HCT116 (cell line): ENCODE measurements at regions not wholly inside any gene's neighbourhood (a gene's known extent, or its start where the extent isn't known, plus 50 kb on each side); places are given as distances from the start of the nearest gene placed in this dataset.

Experiments used
- ATAC-seq: fragments of 200-7000 bp; cut with Tn5 transposase; 2 replicates; pipeline ENCODE4 v1.9.1; 2020; ENCODE audit warnings: mild to moderate bottlenecking, moderate library complexity
- BruUV-seq: library from RNA; stranded (reverse); fragments of 400-500 nt; replicated peaks from 2 replicates; lab custom pipeline; 2021; lab: Mats Ljungman, UMichigan
- CTCF ChIA-PET: fragments of 300-600 bp; sonication (Branson Sonifier 250); formaldehyde crosslinking; loops from one replicate; lab custom pipeline; 2021; ENCODE audit warnings: antibody characterized with exemption; lab: Charles Lee
- POLR2A ChIA-PET: fragments of 300-600, 350-600 bp; sonication (Branson Sonifier 250); formaldehyde crosslinking; loops from one replicate; lab custom pipeline; 2021; ENCODE audit warnings: antibody characterized with exemption; lab: Charles Lee
- RAD21 ChIA-PET, 2 experiments: fragments of 300-600 bp; sonication (Branson Sonifier 250); formaldehyde crosslinking; loops; one replicate each; lab custom pipeline; 2023; ENCODE audit warnings: low total read pairs in 2 of 2; ENCODE audit not compliant: uncharacterized antibody in 2 of 2, unreplicated experiment in 2 of 2, low non-redundant PET in 1 of 2; lab: Charles Lee
- DNase-seq: peaks from one replicate; pipeline ENCODE4 v3.0.0-alpha.2; 2010; ENCODE audit warnings: low read depth, low spot score
- H2AFZ ChIP-seq: fragments of 200-600 bp; shearing (Covaris generic), sonication (generic); 2 replicates; pipeline ENCODE4 v1.6.1; 2017; ENCODE audit warnings: low read depth, mixed run types, mixed read lengths, antibody characterized with exemption, low read length; ENCODE audit not compliant: poor library complexity, severe bottlenecking
- H3K27ac ChIP-seq: 2 replicates; pipeline ENCODE4 v1.5.1; 2012; ENCODE audit warnings: low read depth, low read length
- H3K27me3 ChIP-seq: fragments of 200-600 bp; sonication (generic); 2 replicates; pipeline ENCODE4 v1.6.1; 2016; ENCODE audit warnings: mixed run types, low read length, mixed read lengths; ENCODE audit not compliant: insufficient read depth
- H3K36me3 ChIP-seq, 2 experiments: fragments of 200-500 bp in 1 of 2; fragments of 200-600 bp in 1 of 2; sonication (Bioruptor generic) in 1 of 2; sonication (generic) in 1 of 2; 2 replicates each; pipeline versions ENCODE4 v1.5.1 to v1.6.1; 2014 to 2016; ENCODE audit warnings: low read length in 2 of 2, inconsistent platforms in 1 of 2, mixed read lengths in 1 of 2, mixed run types in 1 of 2; ENCODE audit not compliant: insufficient read depth in 2 of 2, control insufficient read depth in 1 of 2
- H3K4me1 ChIP-seq, 2 experiments: fragments of 200-600 bp in 1 of 2; sonication (generic) in 1 of 2; 2 replicates each; pipeline versions ENCODE4 v1.5.1 to v1.6.1; 2012 to 2017; ENCODE audit warnings: low read length in 2 of 2, inconsistent platforms in 1 of 2, mild to moderate bottlenecking in 1 of 2, mixed read lengths in 1 of 2, mixed run types in 1 of 2, moderate library complexity in 1 of 2; ENCODE audit not compliant: insufficient read depth in 2 of 2, control insufficient read depth in 1 of 2
- H3K4me2 ChIP-seq: fragments of 200-600 bp; sonication (generic); 2 replicates; pipeline ENCODE4 v1.6.1; 2017; ENCODE audit warnings: mixed run types, low read length, mixed read lengths
- H3K4me3 ChIP-seq, 2 experiments: fragments of 200-600 bp in 1 of 2; sonication (generic) in 1 of 2; replicated peaks in 1 of 2; 2 replicates each; pipeline ENCODE4 v1.5.1; 2011 to 2016; ENCODE audit warnings: low read length in 2 of 2, control low read depth in 1 of 2, low read depth in 1 of 2, mild to moderate bottlenecking in 1 of 2, mixed read lengths in 1 of 2, mixed run types in 1 of 2
- H3K79me2 ChIP-seq: fragments of 200-600 bp; sonication (generic); 2 replicates; pipeline ENCODE4 v1.6.1; 2017; ENCODE audit warnings: mild to moderate bottlenecking, mixed run types, low read length, moderate library complexity, mixed read lengths; ENCODE audit not compliant: insufficient read depth
- H3K9ac ChIP-seq: fragments of 200-600 bp; sonication (generic); 2 replicates; pipeline ENCODE4 v1.6.1; 2016; ENCODE audit warnings: low read length, mixed read lengths
- H3K9me2 ChIP-seq: fragments of 200-600 bp; sonication (generic), shearing (Covaris generic); 2 replicates; pipeline ENCODE4 v1.6.1; 2017; ENCODE audit warnings: mixed run types, mild to moderate bottlenecking, moderate library complexity; ENCODE audit not compliant: insufficient read depth
- H3K9me3 ChIP-seq, 2 experiments: fragments of 200-500 bp in 1 of 2; fragments of 200-600 bp in 1 of 2; sonication (Bioruptor generic) in 1 of 2; sonication (generic) in 1 of 2; 2 replicates each; pipeline ENCODE4 v1.6.1; 2014 to 2017; ENCODE audit warnings: low read length in 2 of 2, mixed read lengths in 2 of 2, inconsistent platforms in 1 of 2, low read depth in 1 of 2, mild to moderate bottlenecking in 1 of 2, mixed run types in 1 of 2, moderate library complexity in 1 of 2; ENCODE audit not compliant: control insufficient read depth in 1 of 2, insufficient read depth in 1 of 2
- H4K20me1 ChIP-seq: fragments of 200-600 bp; sonication (generic), shearing (Covaris generic); 2 replicates; pipeline ENCODE4 v1.6.1; 2017; ENCODE audit warnings: mixed run types, mild to moderate bottlenecking, moderate library complexity; ENCODE audit not compliant: insufficient read depth
- CEBPB ChIP-seq: IDR thresholded peaks from 2 replicates; pipeline ENCODE4 v1.6.1; 2012; ENCODE audit warnings: low read depth
- EGR1 ChIP-seq: IDR thresholded peaks from 2 replicates; pipeline ENCODE4 v1.6.1; 2012; ENCODE audit warnings: low read depth
- ELF1 ChIP-seq: IDR thresholded peaks from 2 replicates; pipeline ENCODE4 v1.6.1; 2012; ENCODE audit warnings: low read depth, borderline replicate concordance
- EZH2 ChIP-seq: fragments of 200-600 bp; sonication (generic); IDR thresholded peaks from 2 replicates; pipeline ENCODE4 v1.6.1; 2017; ENCODE audit warnings: antibody characterized with exemption, mixed run types
- EZH2phosphoT487 ChIP-seq: fragments of 200-600 bp; IDR thresholded peaks from 2 replicates; pipeline ENCODE4 v1.6.1; 2018; ENCODE audit warnings: antibody characterized with exemption, borderline replicate concordance
- FOSL1 ChIP-seq: IDR thresholded peaks from 2 replicates; pipeline ENCODE4 v1.6.1; 2012; ENCODE audit warnings: low read depth
- JUND ChIP-seq: IDR thresholded peaks from 2 replicates; pipeline ENCODE4 v1.6.1; 2012
- POLR2A ChIP-seq: IDR thresholded peaks from 2 replicates; pipeline ENCODE4 v1.7.0; 2011; ENCODE audit warnings: borderline replicate concordance; ENCODE audit not compliant: insufficient read depth, insufficient read length; ENCODE audit errors: extremely low read depth
- POLR2AphosphoS5 ChIP-seq: IDR thresholded peaks from 2 replicates; pipeline ENCODE4 v1.6.1; 2011; ENCODE audit warnings: mild to moderate bottlenecking, low read depth, low read length, moderate library complexity
- RAD21 ChIP-seq: IDR thresholded peaks from 2 replicates; pipeline ENCODE4 v1.6.1; 2012; ENCODE audit warnings: low read depth, mild to moderate bottlenecking
- SIN3A ChIP-seq: IDR thresholded peaks from 2 replicates; pipeline ENCODE4 v1.6.1; 2012; ENCODE audit warnings: low read depth
- SRF ChIP-seq: IDR thresholded peaks from 2 replicates; pipeline ENCODE4 v1.6.1; 2012; ENCODE audit warnings: low read depth
- TCF7L2 ChIP-seq: IDR thresholded peaks from 2 replicates; pipeline ENCODE4 v1.7.0; 2011; ENCODE audit warnings: borderline replicate concordance, inconsistent platforms; ENCODE audit not compliant: insufficient read depth, insufficient read length; ENCODE audit errors: extremely low read depth
- ZFX ChIP-seq: fragments of 450-650 bp; IDR thresholded peaks from 2 replicates; pipeline ENCODE4 v1.6.1; 2017
- ZNF274 ChIP-seq: fragments of 200-500 bp; sonication (Bioruptor generic); IDR thresholded peaks from 2 replicates; pipeline ENCODE4 v1.6.1; 2014; ENCODE audit warnings: mild to moderate bottlenecking, low read depth, low read length, inconsistent platforms
- intact Hi-C: fragments of 100-400 bp; cut with micrococcal nuclease; formaldehyde crosslinking; loops from 2 replicates; pipeline ENCODE4 v1.10.0; 2022
- TF ChIP-seq, protein P1 (sequence below): IDR thresholded peaks from 2 replicates; pipeline ENCODE4 v1.6.1; 2011; ENCODE audit warnings: mild to moderate bottlenecking, low read length, moderate library complexity; ENCODE audit not compliant: insufficient replicate concordance; ENCODE audit errors: extremely low read depth
- TF ChIP-seq, protein P2 (sequence below): IDR thresholded peaks from 2 replicates; pipeline ENCODE4 v1.6.1; 2012; ENCODE audit warnings: low read depth
- TF ChIP-seq, protein P3 (sequence below), 3 experiments: fragments of 200-600 bp in 1 of 3; sonication (generic) in 1 of 3; IDR thresholded peaks in 2 of 3; conservative IDR thresholded peaks in 1 of 3; 2 replicates each; pipeline ENCODE4 v1.5.1; 2012 to 2017; ENCODE audit warnings: low read depth in 2 of 3, low read length in 2 of 3, antibody characterized with exemption in 1 of 3, borderline replicate concordance in 1 of 3, control low read depth in 1 of 3, mild to moderate bottlenecking in 1 of 3, mixed read lengths in 1 of 3, mixed run types in 1 of 3, moderate library complexity in 1 of 3; ENCODE audit not compliant: insufficient read depth in 1 of 3
- TF ChIP-seq, protein P4 (sequence below): IDR thresholded peaks from 2 replicates; pipeline ENCODE4 v1.6.1; 2012
- TF ChIP-seq, protein P5 (sequence below): IDR thresholded peaks from 2 replicates; pipeline ENCODE4 v1.6.1; 2012

DNA sequence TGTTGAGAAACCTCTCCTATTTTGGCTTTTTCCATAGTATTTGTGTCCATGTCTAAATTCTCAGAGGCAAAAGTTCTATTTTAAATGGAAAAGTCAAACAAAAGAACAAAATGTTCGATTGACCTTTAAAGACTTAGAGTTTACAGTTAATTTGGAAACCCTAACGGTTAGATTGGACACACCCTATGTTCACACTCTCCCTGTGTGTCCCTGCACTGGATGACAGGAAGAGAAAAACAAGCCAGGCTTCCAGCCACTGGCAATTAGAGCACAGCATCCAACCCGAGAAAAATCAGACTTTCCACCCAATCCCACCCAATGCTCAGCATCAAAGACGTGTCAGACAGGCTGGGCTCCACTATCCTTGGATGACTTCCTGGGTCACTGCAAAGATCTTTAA, 241.3 kb downstream of the TBXT start:
- no peaks in the 10 kb centered on the region for H3K79me2 ChIP-seq
- ChIA-PET POLR2A (no interaction called here), CTCF (no interaction called here), RAD21 (no interaction called here)
- H3K27me3 ChIP-seq, result no peaks in the 10 kb centered on the region
- H4K20me1 ChIP-seq, result no peaks in the 10 kb centered on the region
- intact Hi-C loops, result no loop called here
- no peaks in the 10 kb centered on the region for H3K36me3 ChIP-seq
- no peaks in the 10 kb centered on the region for H3K4me1 ChIP-seq
- H3K9me2 ChIP-seq, result no peaks in the 10 kb centered on the region
- no peak for DNase-seq
- H3K9ac ChIP-seq, result no peak overlapping the region
- no peak overlapping the region for H3K27ac ChIP-seq
- no peak overlapping the region for H3K4me3 ChIP-seq
- no peak overlapping the region for H3K4me2 ChIP-seq
- H3K9me3 ChIP-seq, result no peaks in the 10 kb centered on the region
- ATAC-seq, result no peak
- H2AFZ ChIP-seq, result no peak overlapping the region
- no peak for TF ChIP-seq CEBPB
- TF ChIP-seq EZH2, result no peak
- TF ChIP-seq, protein P1, sequence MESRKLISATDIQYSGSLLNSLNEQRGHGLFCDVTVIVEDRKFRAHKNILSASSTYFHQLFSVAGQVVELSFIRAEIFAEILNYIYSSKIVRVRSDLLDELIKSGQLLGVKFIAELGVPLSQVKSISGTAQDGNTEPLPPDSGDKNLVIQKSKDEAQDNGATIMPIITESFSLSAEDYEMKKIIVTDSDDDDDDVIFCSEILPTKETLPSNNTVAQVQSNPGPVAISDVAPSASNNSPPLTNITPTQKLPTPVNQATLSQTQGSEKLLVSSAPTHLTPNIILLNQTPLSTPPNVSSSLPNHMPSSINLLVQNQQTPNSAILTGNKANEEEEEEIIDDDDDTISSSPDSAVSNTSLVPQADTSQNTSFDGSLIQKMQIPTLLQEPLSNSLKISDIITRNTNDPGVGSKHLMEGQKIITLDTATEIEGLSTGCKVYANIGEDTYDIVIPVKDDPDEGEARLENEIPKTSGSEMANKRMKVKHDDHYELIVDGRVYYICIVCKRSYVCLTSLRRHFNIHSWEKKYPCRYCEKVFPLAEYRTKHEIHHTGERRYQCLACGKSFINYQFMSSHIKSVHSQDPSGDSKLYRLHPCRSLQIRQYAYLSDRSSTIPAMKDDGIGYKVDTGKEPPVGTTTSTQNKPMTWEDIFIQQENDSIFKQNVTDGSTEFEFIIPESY, result no peak
- TF ChIP-seq ZNF274, result no peak
- TF ChIP-seq, protein P2, sequence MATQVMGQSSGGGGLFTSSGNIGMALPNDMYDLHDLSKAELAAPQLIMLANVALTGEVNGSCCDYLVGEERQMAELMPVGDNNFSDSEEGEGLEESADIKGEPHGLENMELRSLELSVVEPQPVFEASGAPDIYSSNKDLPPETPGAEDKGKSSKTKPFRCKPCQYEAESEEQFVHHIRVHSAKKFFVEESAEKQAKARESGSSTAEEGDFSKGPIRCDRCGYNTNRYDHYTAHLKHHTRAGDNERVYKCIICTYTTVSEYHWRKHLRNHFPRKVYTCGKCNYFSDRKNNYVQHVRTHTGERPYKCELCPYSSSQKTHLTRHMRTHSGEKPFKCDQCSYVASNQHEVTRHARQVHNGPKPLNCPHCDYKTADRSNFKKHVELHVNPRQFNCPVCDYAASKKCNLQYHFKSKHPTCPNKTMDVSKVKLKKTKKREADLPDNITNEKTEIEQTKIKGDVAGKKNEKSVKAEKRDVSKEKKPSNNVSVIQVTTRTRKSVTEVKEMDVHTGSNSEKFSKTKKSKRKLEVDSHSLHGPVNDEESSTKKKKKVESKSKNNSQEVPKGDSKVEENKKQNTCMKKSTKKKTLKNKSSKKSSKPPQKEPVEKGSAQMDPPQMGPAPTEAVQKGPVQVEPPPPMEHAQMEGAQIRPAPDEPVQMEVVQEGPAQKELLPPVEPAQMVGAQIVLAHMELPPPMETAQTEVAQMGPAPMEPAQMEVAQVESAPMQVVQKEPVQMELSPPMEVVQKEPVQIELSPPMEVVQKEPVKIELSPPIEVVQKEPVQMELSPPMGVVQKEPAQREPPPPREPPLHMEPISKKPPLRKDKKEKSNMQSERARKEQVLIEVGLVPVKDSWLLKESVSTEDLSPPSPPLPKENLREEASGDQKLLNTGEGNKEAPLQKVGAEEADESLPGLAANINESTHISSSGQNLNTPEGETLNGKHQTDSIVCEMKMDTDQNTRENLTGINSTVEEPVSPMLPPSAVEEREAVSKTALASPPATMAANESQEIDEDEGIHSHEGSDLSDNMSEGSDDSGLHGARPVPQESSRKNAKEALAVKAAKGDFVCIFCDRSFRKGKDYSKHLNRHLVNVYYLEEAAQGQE, result no peak
- no peak for TF ChIP-seq EGR1
- TF ChIP-seq, protein P3, sequence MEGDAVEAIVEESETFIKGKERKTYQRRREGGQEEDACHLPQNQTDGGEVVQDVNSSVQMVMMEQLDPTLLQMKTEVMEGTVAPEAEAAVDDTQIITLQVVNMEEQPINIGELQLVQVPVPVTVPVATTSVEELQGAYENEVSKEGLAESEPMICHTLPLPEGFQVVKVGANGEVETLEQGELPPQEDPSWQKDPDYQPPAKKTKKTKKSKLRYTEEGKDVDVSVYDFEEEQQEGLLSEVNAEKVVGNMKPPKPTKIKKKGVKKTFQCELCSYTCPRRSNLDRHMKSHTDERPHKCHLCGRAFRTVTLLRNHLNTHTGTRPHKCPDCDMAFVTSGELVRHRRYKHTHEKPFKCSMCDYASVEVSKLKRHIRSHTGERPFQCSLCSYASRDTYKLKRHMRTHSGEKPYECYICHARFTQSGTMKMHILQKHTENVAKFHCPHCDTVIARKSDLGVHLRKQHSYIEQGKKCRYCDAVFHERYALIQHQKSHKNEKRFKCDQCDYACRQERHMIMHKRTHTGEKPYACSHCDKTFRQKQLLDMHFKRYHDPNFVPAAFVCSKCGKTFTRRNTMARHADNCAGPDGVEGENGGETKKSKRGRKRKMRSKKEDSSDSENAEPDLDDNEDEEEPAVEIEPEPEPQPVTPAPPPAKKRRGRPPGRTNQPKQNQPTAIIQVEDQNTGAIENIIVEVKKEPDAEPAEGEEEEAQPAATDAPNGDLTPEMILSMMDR (IDR thresholded peaks at IDR 0.05 in 2 of 3, conservative IDR thresholded peaks at IDR 0.05 in 1 of 3; ENCODE audit: borderline replicate concordance in 1 of 3, insufficient read depth in 1 of 3, low read depth in 2 of 3, low read length in 2 of 3), result no peak
- no peak for TF ChIP-seq TCF7L2
- no peak for TF ChIP-seq POLR2AphosphoS5
- TF ChIP-seq FOSL1, result no peak
- TF ChIP-seq POLR2A, result no peak
- TF ChIP-seq, protein P4, sequence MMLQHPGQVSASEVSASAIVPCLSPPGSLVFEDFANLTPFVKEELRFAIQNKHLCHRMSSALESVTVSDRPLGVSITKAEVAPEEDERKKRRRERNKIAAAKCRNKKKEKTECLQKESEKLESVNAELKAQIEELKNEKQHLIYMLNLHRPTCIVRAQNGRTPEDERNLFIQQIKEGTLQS, result no peak
- TF ChIP-seq ELF1, result no peak
- TF ChIP-seq JUND, result no peak
- no peak for TF ChIP-seq SRF
- TF ChIP-seq EZH2phosphoT487, result no peak
- no peak for TF ChIP-seq SIN3A
- no peak for TF ChIP-seq ZFX
- no peak for TF ChIP-seq RAD21
- TF ChIP-seq, protein P5, sequence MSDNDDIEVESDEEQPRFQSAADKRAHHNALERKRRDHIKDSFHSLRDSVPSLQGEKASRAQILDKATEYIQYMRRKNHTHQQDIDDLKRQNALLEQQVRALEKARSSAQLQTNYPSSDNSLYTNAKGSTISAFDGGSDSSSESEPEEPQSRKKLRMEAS, result no peak
- no TSS peak for BruUV-seq
